Left ventricle myocardium inferior (tissue), 1 donor: ENCODE measurements at regions not wholly inside any gene's neighbourhood (a gene's known extent, or its start where the extent isn't known, plus 50 kb on each side); places are given as distances from the start of the nearest gene placed in this dataset.

Source experiments
- DNase-seq: peaks from one replicate; pipeline ENCODE4 v3.0.0-alpha.2; 2020
- H3K27ac ChIP-seq: fragments of 200-600 bp; replicated peaks from 2 replicates; pipeline ENCODE4 v1.8.0; 2021
- H3K27me3 ChIP-seq: fragments of 200-600 bp; 2 replicates; pipeline ENCODE4 v1.8.0; 2021; ENCODE audit warnings: low read depth
- H3K36me3 ChIP-seq: fragments of 200-600 bp; 2 replicates; pipeline ENCODE4 v1.8.0; 2021
- H3K4me1 ChIP-seq: fragments of 200-600 bp; 2 replicates; pipeline ENCODE4 v1.8.0; 2021
- H3K4me3 ChIP-seq: fragments of 200-600 bp; 2 replicates; pipeline ENCODE4 v1.8.0; 2021; ENCODE audit warnings: mild to moderate bottlenecking, moderate library complexity
- H3K9me3 ChIP-seq: fragments of 200-600 bp; replicated peaks from 2 replicates; pipeline ENCODE4 v1.8.0; 2021
- CTCF ChIP-seq: fragments of 200-600 bp; IDR thresholded peaks from 2 replicates; pipeline ENCODE4 v1.8.0; 2021; ENCODE audit warnings: antibody characterized with exemption, mild to moderate bottlenecking, borderline replicate concordance
- intact Hi-C: fragments of 100-400 bp; cut with micrococcal nuclease; formaldehyde crosslinking; loops from one replicate; pipeline ENCODE4 v1.11.0; 2022
- donor health status: DM: no; HTN: yes; CAD: no; lungs with severe emphysema.

- H3K9me3 ChIP-seq, result no peaks in the 10 kb centered on the region
- intact Hi-C loops, result no loop called here
- no peak overlapping the region for H3K27ac ChIP-seq
- peaks cover 13% of the 10 kb centered on the region for H3K27me3 ChIP-seq
- no peak overlapping the region for H3K4me3 ChIP-seq
- peaks cover 4% of the 10 kb centered on the region for H3K4me1 ChIP-seq
- H3K36me3 ChIP-seq, result no peaks in the 10 kb centered on the region
- no peak for DNase-seq
- no peak for TF ChIP-seq CTCF
These were observed 155.8 kb downstream of the TLE3 start for GRCh38 chr15:69941706-69942495.

- H3K4me1 ChIP-seq, result peaks cover 4% of the 10 kb centered on the region
These were observed 154.1 kb downstream of the TLE3 start for GRCh38 chr15:69943637-69944036.

GRCh38 chr15:69945729-69946128 is 152.0 kb downstream of the TLE3 start:
- Histone ChIP-seq H3K4me1 (no peaks in the 10 kb centered on the region), H3K36me3 (no peaks in the 10 kb centered on the region), H3K27ac (no peak overlapping the region), H3K27me3 (peaks cover 18% of the 10 kb centered on the region), H3K9me3 (no peaks in the 10 kb centered on the region), H3K4me3 (no peak overlapping the region)
- no peak for DNase-seq
- TF ChIP-seq CTCF, result no peak
- intact Hi-C loops, result no loop called here

More at GRCh38 chr15:69943637-69944036, 154.1 kb downstream of the TLE3 start:
- DNase-seq, result no peak
- TF ChIP-seq CTCF, result no peak
- Histone ChIP-seq H3K9me3 (no peaks in the 10 kb centered on the region), H3K27me3 (peaks cover 13% of the 10 kb centered on the region), H3K36me3 (no peaks in the 10 kb centered on the region), H3K4me3 (no peak overlapping the region), H3K27ac (no peak overlapping the region)
- intact Hi-C loops, result no loop called here

GRCh38 chr15:69946870-69947269 is 150.8 kb downstream of the TLE3 start:
- Histone ChIP-seq H3K9me3 (no peaks in the 10 kb centered on the region), H3K4me1 (no peaks in the 10 kb centered on the region), H3K27ac (no peak overlapping the region), H3K4me3 (no peak overlapping the region), H3K36me3 (no peaks in the 10 kb centered on the region), H3K27me3 (peaks cover 18% of the 10 kb centered on the region)
- DNase-seq, result no peak
- intact Hi-C loops, result no loop called here
- TF ChIP-seq CTCF, result no peak

- intact Hi-C loops, result no loop called here
These were observed 150.3 kb downstream of the TLE3 start for GRCh38 chr15:69947394-69947793.

More at GRCh38 chr15:69947394-69947793, 150.3 kb downstream of the TLE3 start:
- H3K27ac ChIP-seq, result no peak overlapping the region
- DNase-seq, result no peak
- no peak overlapping the region for H3K4me3 ChIP-seq
- no peaks in the 10 kb centered on the region for H3K9me3 ChIP-seq
- TF ChIP-seq CTCF, result no peak
- H3K4me1 ChIP-seq, result no peaks in the 10 kb centered on the region
- H3K36me3 ChIP-seq, result no peaks in the 10 kb centered on the region
- H3K27me3 ChIP-seq, result peaks cover 18% of the 10 kb centered on the region
